ENCODE measurements at regions not wholly inside any gene's neighbourhood (a gene's known extent, or its start where the extent isn't known, plus 50 kb on each side); places are given as distances from the start of the nearest gene placed in this dataset.
"Not testable (repeated sequence)": the region's sequence is repeated elsewhere in the genome, so short reads cannot be mapped to it uniquely, and the experiment has no call there.

GRCh38 chr3:195999176-195999575 lies 82.7 kb downstream of the TFRC start:
- not testable (repeated sequence) for DNase-seq (ENCODE audit: low read depth)

GRCh38 chr3:195996314-195996713 lies 85.6 kb downstream of the TFRC start:
- DNase-seq (ENCODE audit: low read depth) = not testable (repeated sequence)

- DNase-seq (ENCODE audit: low read depth) = peak; percentile 36
These were observed 86.0 kb upstream of the TNK2 start for GRCh38 chr3:195994343-195994742.

- not testable (repeated sequence) for DNase-seq (ENCODE audit: low read depth)
These were observed 85.3 kb upstream of the TNK2 start for GRCh38 chr3:195993671-195994070.

GRCh38 chr3:195992956-195993595 lies 84.7 kb upstream of the TNK2 start:
- not testable (repeated sequence) for DNase-seq (ENCODE audit: low read depth)

GRCh38 chr3:195991986-195992385 lies 83.6 kb upstream of the TNK2 start:
- DNase-seq (ENCODE audit: low read depth) = not testable (repeated sequence)

GRCh38 chr3:195991243-195991642 lies 82.9 kb upstream of the TNK2 start:
- DNase-seq (ENCODE audit: low read depth) = not testable (repeated sequence)

GRCh38 chr3:195990841-195991174 lies 82.5 kb upstream of the TNK2 start:
- DNase-seq (ENCODE audit: low read depth) = not testable (repeated sequence)

GRCh38 chr3:195989921-195990840 lies 81.8 kb upstream of the TNK2 start:
- DNase-seq (ENCODE audit: low read depth) = peak; percentile 88

- not testable (repeated sequence) for DNase-seq (ENCODE audit: low read depth)
These were observed 81.0 kb upstream of the TNK2 start for GRCh38 chr3:195989197-195989920.

GRCh38 chr3:195988764-195989163 lies 80.4 kb upstream of the TNK2 start:
- not testable (repeated sequence) for DNase-seq (ENCODE audit: low read depth)

GRCh38 chr3:195987001-195987400 lies 78.7 kb upstream of the TNK2 start:
- DNase-seq (ENCODE audit: low read depth) = not testable (repeated sequence)

- not testable (repeated sequence) for DNase-seq (ENCODE audit: low read depth)
These were observed 78.2 kb upstream of the TNK2 start for GRCh38 chr3:195986576-195986975.

GRCh38 chr3:195985348-195985920 lies 77.1 kb upstream of the TNK2 start:
- DNase-seq (ENCODE audit: low read depth) = not testable (repeated sequence)

- DNase-seq (ENCODE audit: low read depth) = not testable (repeated sequence)
These were observed 76.2 kb upstream of the TNK2 start for GRCh38 chr3:195984392-195985030.

- DNase-seq (ENCODE audit: low read depth) = not testable (repeated sequence)
These were observed 75.5 kb upstream of the TNK2 start for GRCh38 chr3:195983880-195984279.

- not testable (repeated sequence) for DNase-seq (ENCODE audit: low read depth)
These were observed 74.4 kb upstream of the TNK2 start for GRCh38 chr3:195982754-195983153.

- not testable (repeated sequence) for DNase-seq (ENCODE audit: low read depth)
These were observed 73.4 kb upstream of the TNK2 start for GRCh38 chr3:195981778-195982177.

- DNase-seq (ENCODE audit: low read depth) = not testable (repeated sequence)
These were observed 71.5 kb upstream of the TNK2 start for GRCh38 chr3:195979877-195980276.

GRCh38 chr3:195978585-195978984 lies 70.2 kb upstream of the TNK2 start:
- not testable (repeated sequence) for DNase-seq (ENCODE audit: low read depth)

- not testable (repeated sequence) for DNase-seq (ENCODE audit: low read depth)
These were observed 68.5 kb upstream of the TNK2 start for GRCh38 chr3:195976876-195977275.

GRCh38 chr3:195974281-195974680 lies 65.9 kb upstream of the TNK2 start:
- not testable (repeated sequence) for DNase-seq (ENCODE audit: low read depth)
